ENCODE measurements at regions not wholly inside any gene's neighbourhood (a gene's known extent, or its start where the extent isn't known, plus 50 kb on each side); places are given as distances from the start of the nearest gene placed in this dataset.

- Histone ChIP-seq H3K9me3 (replicated peaks; ENCODE audit: control insufficient read depth, insufficient read depth, low read length) (no peaks in the 10 kb centered on the region), H3K79me2 (ENCODE audit: control insufficient read depth, insufficient read depth, low read length) (no peaks in the 10 kb centered on the region), H2AFZ (ENCODE audit: control insufficient read depth, low read depth, low read length) (no peak overlapping the region), H3K4me3 (no peak overlapping the region), H3K27me3 (replicated peaks in 1 of 2; ENCODE audit: control insufficient read depth in 2 of 2, insufficient read depth in 2 of 2, low read length in 1 of 2) (no peaks in the 10 kb centered on the region), H3K36me3 (ENCODE audit: control insufficient read depth in 2 of 2, insufficient read depth in 2 of 2, low read length in 1 of 2) (no peaks in the 10 kb centered on the region), H4K20me1 (ENCODE audit: control insufficient read depth, insufficient read depth) (no peaks in the 10 kb centered on the region), H3K9ac (ENCODE audit: control insufficient read depth, insufficient read depth, low read length) (no peak overlapping the region), H3K4me1 (ENCODE audit: control insufficient read depth, insufficient read depth, low read length) (no peaks in the 10 kb centered on the region), H3K27ac (ENCODE audit: control insufficient read depth, insufficient read depth) (no peak overlapping the region), H3K4me2 (ENCODE audit: control insufficient read depth, insufficient read depth) (no peak overlapping the region)
- ChIA-PET SMC1A (ENCODE audit: uncharacterized antibody, unreplicated experiment) (no interaction called here), POLR2A (no interaction called here), CTCF (no interaction called here), RAD21 (ENCODE audit: unreplicated experiment) (no interaction called here)
- intact Hi-C loops (cut with micrococcal nuclease; ENCODE audit: unreplicated experiment): no loop called here
- in situ Hi-C loops (cut with MboI): no loop called here
- TF ChIP-seq RCOR1 (conservative IDR thresholded peaks at IDR 0.05; ENCODE audit: low read depth, low read length) (no peak), YBX1 (IDR thresholded peaks at IDR 0.05) (no peak), KAT2A (conservative IDR thresholded peaks at IDR 0.05; ENCODE audit: control insufficient read depth, low read depth, low read length) (no peak), TCF7 (IDR thresholded peaks at IDR 0.05; ENCODE audit: borderline replicate concordance) (no peak), SPI1 (IDR thresholded peaks at IDR 0.05; ENCODE audit: borderline replicate concordance, insufficient read depth, low read depth, low read length) (no peak), BACH1 (IDR thresholded peaks at IDR 0.05; ENCODE audit: borderline replicate concordance) (no peak), USF1 (IDR thresholded peaks at IDR 0.05; ENCODE audit: borderline replicate concordance, extremely low read length, insufficient read depth, low read depth, low read length) (no peak), E4F1 (IDR thresholded peaks at IDR 0.05; ENCODE audit: borderline replicate concordance, partially characterized antibody) (no peak), ATF3 (IDR thresholded peaks at IDR 0.05; ENCODE audit: borderline replicate concordance, extremely low read depth, low read depth, low read length) (no peak), SREBF2 (IDR thresholded peaks at IDR 0.05; ENCODE audit: low read length) (no peak), PKNOX1 (IDR thresholded peaks at IDR 0.05) (no peak), YY1 (IDR thresholded peaks at IDR 0.05; ENCODE audit: low read depth, low read length) (no peak), NR2C1 (IDR thresholded peaks at IDR 0.05) (no peak), NR2C2 (IDR thresholded peaks at IDR 0.05; ENCODE audit: borderline replicate concordance, control insufficient read depth, insufficient read length, low read depth) (no peak), CBFB (IDR thresholded peaks at IDR 0.05; ENCODE audit: low read depth) (no peak), HDAC2 (IDR thresholded peaks at IDR 0.05) (no peak)
- FAIRE-seq: no peak
- BruUV-seq (replicated peaks): no TSS peak
- no peak for DNase-seq (ENCODE audit: low read depth, low spot score)
- WGBS (ENCODE audit: insufficient coverage, insufficient replicate concordance, low lambda C conversion rate, missing lambda C conversion rate): 39% methylated on average over 4 of the region's 4 CpGs
- no peak for ATAC-seq
These were observed 121.2 kb downstream of the BAMBI start for GRCh38 chr10:28798428-28798955.

Measured in GM12878 (cell line).